Gastrocnemius medialis (tissue), 4 donors: ENCODE measurements at regions not wholly inside any gene's neighbourhood (a gene's known extent, or its start where the extent isn't known, plus 50 kb on each side); places are given as distances from the start of the nearest gene placed in this dataset.

ENCODE experiments used
- ATAC-seq, 2 donors: fragments of 150-250 bp; one replicate each; pipeline ENCODE4 v1.9.1; 2016
- DNase-seq, 2 donors: peaks; one replicate each; pipeline ENCODE4 v3.0.0-alpha.2; 2019
- H3K27ac ChIP-seq, 4 donors: fragments of 200-600 bp; sonication (generic); 1 replicate in 1 of 4; 2 replicates in 3 of 4; pipeline ENCODE4 v1.5.1; 2016 to 2018; ENCODE audit warnings: mild to moderate bottlenecking in 2 of 4, moderate library complexity in 1 of 4
- H3K27me3 ChIP-seq, 3 donors: fragments of 200-600 bp; sonication (generic) in 2 of 3; 1 replicate in 1 of 3; 2 replicates in 2 of 3; pipeline versions ENCODE4 v1.5.1 to v1.6.0; 2016 to 2019; ENCODE audit warnings: mild to moderate bottlenecking in 1 of 3, moderate library complexity in 1 of 3
- H3K36me3 ChIP-seq, 2 donors: fragments of 200-600 bp; sonication (generic) in 1 of 2; one replicate each; pipeline ENCODE4 v1.5.1; 2017 to 2018
- H3K4me1 ChIP-seq, 2 donors: fragments of 200-600 bp; sonication (generic) in 1 of 2; one replicate each; pipeline ENCODE4 v1.5.1; 2016 to 2017; ENCODE audit warnings: mild to moderate bottlenecking in 2 of 2
- H3K4me3 ChIP-seq, 4 donors: fragments of 200-600 bp; sonication (generic) in 3 of 4; 1 replicate in 1 of 4; 2 replicates in 3 of 4; pipeline ENCODE4 v1.5.1; 2016 to 2019; ENCODE audit warnings: mild to moderate bottlenecking in 2 of 4
- H3K9me3 ChIP-seq, 3 donors: fragments of 200-600 bp; sonication (generic) in 2 of 3; 1 replicate in 1 of 3; 2 replicates in 2 of 3; pipeline ENCODE4 v1.5.1; 2016 to 2019
- CTCF ChIP-seq, 5 experiments: fragments of 450-650 bp in 3 of 5; fragments of 200-600 bp in 2 of 5; sonication (generic) in 2 of 5; IDR thresholded peaks in 4 of 5; conservative IDR thresholded peaks in 1 of 5; 1 replicate in 4 of 5; 2 replicates in 1 of 5; pipeline ENCODE4 v1.5.1; 2016 to 2019; ENCODE audit warnings: antibody characterized with exemption in 5 of 5, mild to moderate bottlenecking in 3 of 5, moderate library complexity in 3 of 5
- POLR2A ChIP-seq, 2 donors: fragments of 450-650 bp; IDR thresholded peaks; one replicate each; pipeline ENCODE4 v1.6.1; 2017; ENCODE audit warnings: antibody characterized with exemption in 2 of 2, mild to moderate bottlenecking in 2 of 2, moderate library complexity in 2 of 2
- in situ Hi-C, 4 donors: fragments of 200-750 bp; cut with MboI; loops; one replicate each; pipeline versions ENCODE4 v1.15.0 to v1.8.0; 2017; ENCODE audit warnings: low sequenced_read_pairs in 4 of 4
- intact Hi-C: fragments of 100-400 bp; cut with DNase I; formaldehyde crosslinking; loops from one replicate; pipeline ENCODE4 v1.15.1; 2023; ENCODE audit warnings: low total_unique reads

GRCh38 chr18:40387130-40387787 is 1567.8 kb upstream of the PIK3C3 start:
- no peak for TF ChIP-seq CTCF (IDR thresholded peaks at IDR 0.05 in 4 of 5, conservative IDR thresholded peaks at IDR 0.05 in 1 of 5)
- no peak for TF ChIP-seq POLR2A (IDR thresholded peaks at IDR 0.05)
- Histone ChIP-seq H3K27me3 (no peaks in the 10 kb centered on the region), H3K4me1 (no peaks in the 10 kb centered on the region), H3K36me3 (no peaks in the 10 kb centered on the region), H3K27ac (no peak overlapping the region), H3K9me3 (no peaks in the 10 kb centered on the region), H3K4me3 (no peak overlapping the region)
- in situ Hi-C loops (no loop called here), intact Hi-C loops (no loop called here)
- DNase-seq (no peak), ATAC-seq (no peak)

- in situ Hi-C loops, result no loop called here
- intact Hi-C loops, result no loop called here
- Histone ChIP-seq H3K4me3 (no peak overlapping the region), H3K27ac (no peak overlapping the region), H3K27me3 (no peaks in the 10 kb centered on the region), H3K9me3 (no peaks in the 10 kb centered on the region), H3K36me3 (no peaks in the 10 kb centered on the region), H3K4me1 (no peaks in the 10 kb centered on the region)
- no peak for TF ChIP-seq POLR2A (IDR thresholded peaks at IDR 0.05)
- TF ChIP-seq CTCF (IDR thresholded peaks at IDR 0.05 in 4 of 5, conservative IDR thresholded peaks at IDR 0.05 in 1 of 5), result no peak
- no peak for ATAC-seq
- DNase-seq, result no peak
Observed at GRCh38 chr18:40382197-40382596, 1572.8 kb upstream of the PIK3C3 start.

- TF ChIP-seq POLR2A (IDR thresholded peaks at IDR 0.05), result no peak
- Histone ChIP-seq H3K36me3 (no peaks in the 10 kb centered on the region), H3K4me1 (no peaks in the 10 kb centered on the region), H3K4me3 (no peak overlapping the region), H3K9me3 (no peaks in the 10 kb centered on the region), H3K27ac (no peak overlapping the region), H3K27me3 (no peaks in the 10 kb centered on the region)
- intact Hi-C loops, result no loop called here
- no peak for DNase-seq
- in situ Hi-C loops, result no loop called here
- ATAC-seq, result no peak
Observed at GRCh38 chr18:40380686-40381439, 1574.2 kb upstream of the PIK3C3 start.

GRCh38 chr18:40375837-40376236 is 1579.2 kb upstream of the PIK3C3 start:
- intact Hi-C loops, result no loop called here
- ATAC-seq, result no peak

More at GRCh38 chr18:40375837-40376236, 1579.2 kb upstream of the PIK3C3 start:
- Histone ChIP-seq H3K27ac (no peak overlapping the region), H3K4me3 (no peak overlapping the region), H3K36me3 (no peaks in the 10 kb centered on the region), H3K9me3 (no peaks in the 10 kb centered on the region), H3K27me3 (no peaks in the 10 kb centered on the region), H3K4me1 (no peaks in the 10 kb centered on the region)
- in situ Hi-C loops, result no loop called here
- TF ChIP-seq POLR2A (IDR thresholded peaks at IDR 0.05), result no peak
- no peak for TF ChIP-seq CTCF (IDR thresholded peaks at IDR 0.05 in 4 of 5, conservative IDR thresholded peaks at IDR 0.05 in 1 of 5)
- no peak for DNase-seq
